ENCODE measurements at regions not wholly inside any gene's neighbourhood (a gene's known extent, or its start where the extent isn't known, plus 50 kb on each side); places are given as distances from the start of the nearest gene placed in this dataset.

- TF ChIP-seq CTCF (IDR thresholded peaks at IDR 0.05) (no peak), EP300 (IDR thresholded peaks at IDR 0.05) (no peak)
Measured at GRCh38 chr11:116513278-116513823, 259.4 kb downstream of the BUD13 start.
